HG02678 (cell line): ENCODE measurements at regions not wholly inside any gene's neighbourhood (a gene's known extent, or its start where the extent isn't known, plus 50 kb on each side); places are given as distances from the start of the nearest gene placed in this dataset.
"Not testable (repeated sequence)": the region's sequence is repeated elsewhere in the genome, so short reads cannot be mapped to it uniquely, and the experiment has no call there.

Experiments used
- ATAC-seq: cut with Tn5 transposase; IDR thresholded peaks from one replicate; pipeline ENCODE4 v1.9.1; 2021; ENCODE audit warnings: mild to moderate bottlenecking, moderate library complexity; ENCODE audit not compliant: unreplicated experiment

GRCh38 chr11:81222491-81222890 lies 1511.2 kb downstream of the FAM181B start:
- no peak for ATAC-seq

- no peak for ATAC-seq
Observed at GRCh38 chr11:81220146-81220895, 1513.3 kb downstream of the FAM181B start.

- ATAC-seq, result no peak
Observed at GRCh38 chr11:81219661-81220060, 1514.0 kb downstream of the FAM181B start.

- ATAC-seq, result no peak
Observed at GRCh38 chr11:81218440-81218839, 1515.2 kb downstream of the FAM181B start.

- no peak for ATAC-seq
Observed at GRCh38 chr11:81211050-81211449, 1522.6 kb downstream of the FAM181B start.

- no peak for ATAC-seq
Observed at GRCh38 chr11:81207421-81208054, 1526.1 kb downstream of the FAM181B start.

GRCh38 chr11:81203876-81204275 lies 1529.8 kb downstream of the FAM181B start:
- ATAC-seq, result no peak

- no peak for ATAC-seq
Observed at GRCh38 chr11:81197396-81197795, 1536.3 kb downstream of the FAM181B start.

GRCh38 chr11:81192516-81192915 lies 1541.1 kb downstream of the FAM181B start:
- no peak for ATAC-seq

- no peak for ATAC-seq
Observed at GRCh38 chr11:81190546-81190945, 1543.1 kb downstream of the FAM181B start.

GRCh38 chr11:81187033-81187432 lies 1546.6 kb downstream of the FAM181B start:
- ATAC-seq, result not testable (repeated sequence)

GRCh38 chr11:81174646-81175330 lies 1558.9 kb downstream of the FAM181B start:
- ATAC-seq, result no peak

GRCh38 chr11:81165164-81165563 lies 1568.5 kb downstream of the FAM181B start:
- ATAC-seq, result no peak

GRCh38 chr11:81159900-81160299 lies 1573.8 kb downstream of the FAM181B start:
- no peak for ATAC-seq

- ATAC-seq, result no peak
Observed at GRCh38 chr11:81135570-81135969, 1598.1 kb downstream of the FAM181B start.

- ATAC-seq, result no peak
Observed at GRCh38 chr11:81129618-81130017, 1604.0 kb downstream of the FAM181B start.

GRCh38 chr11:81112718-81113117 lies 1620.9 kb downstream of the FAM181B start:
- no peak for ATAC-seq

- ATAC-seq, result no peak
Observed at GRCh38 chr11:81104051-81104450, 1629.6 kb downstream of the FAM181B start.

GRCh38 chr11:81098471-81098870 lies 1635.2 kb downstream of the FAM181B start:
- ATAC-seq, result no peak

GRCh38 chr11:81092522-81092921 lies 1641.1 kb downstream of the FAM181B start:
- no peak for ATAC-seq

GRCh38 chr11:81089242-81089641 lies 1644.4 kb downstream of the FAM181B start:
- no peak for ATAC-seq

- no peak for ATAC-seq
Observed at GRCh38 chr11:81080476-81080875, 1639.6 kb upstream of the TENM4 start.
